ENCODE measurements at regions not wholly inside any gene's neighbourhood (a gene's known extent, or its start where the extent isn't known, plus 50 kb on each side); places are given as distances from the start of the nearest gene placed in this dataset.

DNA sequence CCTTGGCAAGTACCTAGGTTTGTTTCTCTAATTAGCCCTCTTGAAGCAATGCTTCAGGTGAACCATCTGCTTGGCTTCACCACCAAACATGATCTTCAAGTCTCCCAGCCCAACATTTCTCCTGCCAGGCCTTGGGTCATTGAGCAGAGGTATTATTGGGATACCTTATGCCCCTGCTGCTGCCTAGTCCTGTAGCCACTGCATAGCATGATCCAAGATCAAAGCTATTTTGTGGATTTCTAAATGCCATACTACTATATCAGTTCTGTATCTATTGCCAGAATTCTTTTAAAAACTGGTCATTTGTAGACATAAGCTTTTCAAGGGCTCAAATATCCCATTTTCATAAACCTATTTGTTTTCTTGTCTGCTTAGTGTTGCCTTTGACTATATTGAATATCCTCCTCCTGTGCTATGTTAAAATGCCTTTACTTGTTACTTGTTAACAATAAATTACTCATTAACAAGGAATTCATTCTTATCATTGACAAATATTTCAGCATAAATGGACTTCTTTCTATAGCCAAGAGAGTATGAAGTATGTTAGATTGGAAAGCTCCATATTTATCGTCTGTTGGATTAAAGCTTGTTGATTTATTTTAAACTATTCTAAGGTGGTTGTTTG is 204.5 kb upstream of the RBBP8 start:
- Histone ChIP-seq H3K9ac (ENCODE audit: low read length) (no peak overlapping the region), H3K4me2 (ENCODE audit: low read length) (no peak overlapping the region), H3K79me2 (ENCODE audit: insufficient read depth, low read length) (no peaks in the 10 kb centered on the region), H3K4me1 (ENCODE audit: control insufficient read depth in 1 of 2, insufficient read depth in 2 of 2, low read length in 2 of 2) (no peaks in the 10 kb centered on the region), H3K27ac (ENCODE audit: low read depth, low read length) (no peak overlapping the region), H3K9me3 (ENCODE audit: control insufficient read depth in 1 of 2, insufficient read depth in 1 of 2, low read depth in 1 of 2, low read length in 2 of 2) (no peaks in the 10 kb centered on the region), H3K36me3 (ENCODE audit: control insufficient read depth in 1 of 2, insufficient read depth in 2 of 2, low read length in 2 of 2) (no peaks in the 10 kb centered on the region), H3K27me3 (ENCODE audit: insufficient read depth, low read length) (peaks cover 7% of the 10 kb centered on the region; the same call in 1 of the 2 replicates), H4K20me1 (ENCODE audit: insufficient read depth) (no peaks in the 10 kb centered on the region), H2AFZ (ENCODE audit: low read depth, low read length, poor library complexity, severe bottlenecking) (no peak overlapping the region), H3K4me3 (replicated peaks in 1 of 2; ENCODE audit: low read depth in 1 of 2, low read length in 2 of 2) (no peak overlapping the region), H3K9me2 (ENCODE audit: insufficient read depth) (no peaks in the 10 kb centered on the region)
- no TSS peak for BruUV-seq (replicated peaks)
- CTCF ChIA-PET: no interaction called here
- ATAC-seq (no peak), DNase-seq (ENCODE audit: low read depth, low spot score) (no peak)
- POLR2A ChIA-PET: no interaction called here
- RAD21 ChIA-PET (ENCODE audit: low non-redundant PET in 1 of 2, low total read pairs in 2 of 2, uncharacterized antibody in 2 of 2, unreplicated experiment in 2 of 2): no interaction called here
- intact Hi-C loops (cut with micrococcal nuclease): no loop called here
- TF ChIP-seq EZH2phosphoT487 (IDR thresholded peaks at IDR 0.05; ENCODE audit: borderline replicate concordance) (no peak), SP1 (IDR thresholded peaks at IDR 0.05; ENCODE audit: low read depth) (no peak), CTCF (IDR thresholded peaks at IDR 0.05 in 2 of 3, conservative IDR thresholded peaks at IDR 0.05 in 1 of 3; ENCODE audit: borderline replicate concordance in 1 of 3, insufficient read depth in 1 of 3, low read depth in 2 of 3, low read length in 2 of 3) (no peak), POLR2A (IDR thresholded peaks at IDR 0.05; ENCODE audit: borderline replicate concordance, extremely low read depth, insufficient read depth, insufficient read length) (no peak), EGR1 (IDR thresholded peaks at IDR 0.05; ENCODE audit: low read depth) (no peak), ZNF274 (IDR thresholded peaks at IDR 0.05; ENCODE audit: low read depth, low read length) (no peak), CBX3 (IDR thresholded peaks at IDR 0.05; ENCODE audit: low read depth) (no peak), POLR2AphosphoS5 (IDR thresholded peaks at IDR 0.05; ENCODE audit: low read depth, low read length) (no peak), TCF7L2 (IDR thresholded peaks at IDR 0.05; ENCODE audit: borderline replicate concordance, extremely low read depth, insufficient read depth, insufficient read length) (no peak), JUND (IDR thresholded peaks at IDR 0.05) (no peak), EZH2 (IDR thresholded peaks at IDR 0.05) (no peak), ELF1 (IDR thresholded peaks at IDR 0.05; ENCODE audit: borderline replicate concordance, low read depth) (no peak), SRF (IDR thresholded peaks at IDR 0.05; ENCODE audit: low read depth) (no peak), YY1 (IDR thresholded peaks at IDR 0.05; ENCODE audit: extremely low read depth, insufficient replicate concordance, low read depth, low read length) (no peak)
- TF ChIP-seq, protein P1, sequence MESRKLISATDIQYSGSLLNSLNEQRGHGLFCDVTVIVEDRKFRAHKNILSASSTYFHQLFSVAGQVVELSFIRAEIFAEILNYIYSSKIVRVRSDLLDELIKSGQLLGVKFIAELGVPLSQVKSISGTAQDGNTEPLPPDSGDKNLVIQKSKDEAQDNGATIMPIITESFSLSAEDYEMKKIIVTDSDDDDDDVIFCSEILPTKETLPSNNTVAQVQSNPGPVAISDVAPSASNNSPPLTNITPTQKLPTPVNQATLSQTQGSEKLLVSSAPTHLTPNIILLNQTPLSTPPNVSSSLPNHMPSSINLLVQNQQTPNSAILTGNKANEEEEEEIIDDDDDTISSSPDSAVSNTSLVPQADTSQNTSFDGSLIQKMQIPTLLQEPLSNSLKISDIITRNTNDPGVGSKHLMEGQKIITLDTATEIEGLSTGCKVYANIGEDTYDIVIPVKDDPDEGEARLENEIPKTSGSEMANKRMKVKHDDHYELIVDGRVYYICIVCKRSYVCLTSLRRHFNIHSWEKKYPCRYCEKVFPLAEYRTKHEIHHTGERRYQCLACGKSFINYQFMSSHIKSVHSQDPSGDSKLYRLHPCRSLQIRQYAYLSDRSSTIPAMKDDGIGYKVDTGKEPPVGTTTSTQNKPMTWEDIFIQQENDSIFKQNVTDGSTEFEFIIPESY (IDR thresholded peaks at IDR 0.05; ENCODE audit: extremely low read depth, insufficient replicate concordance, low read length): no peak
- TF ChIP-seq, protein P2, sequence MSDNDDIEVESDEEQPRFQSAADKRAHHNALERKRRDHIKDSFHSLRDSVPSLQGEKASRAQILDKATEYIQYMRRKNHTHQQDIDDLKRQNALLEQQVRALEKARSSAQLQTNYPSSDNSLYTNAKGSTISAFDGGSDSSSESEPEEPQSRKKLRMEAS (IDR thresholded peaks at IDR 0.05): no peak
- TF ChIP-seq, protein P3, sequence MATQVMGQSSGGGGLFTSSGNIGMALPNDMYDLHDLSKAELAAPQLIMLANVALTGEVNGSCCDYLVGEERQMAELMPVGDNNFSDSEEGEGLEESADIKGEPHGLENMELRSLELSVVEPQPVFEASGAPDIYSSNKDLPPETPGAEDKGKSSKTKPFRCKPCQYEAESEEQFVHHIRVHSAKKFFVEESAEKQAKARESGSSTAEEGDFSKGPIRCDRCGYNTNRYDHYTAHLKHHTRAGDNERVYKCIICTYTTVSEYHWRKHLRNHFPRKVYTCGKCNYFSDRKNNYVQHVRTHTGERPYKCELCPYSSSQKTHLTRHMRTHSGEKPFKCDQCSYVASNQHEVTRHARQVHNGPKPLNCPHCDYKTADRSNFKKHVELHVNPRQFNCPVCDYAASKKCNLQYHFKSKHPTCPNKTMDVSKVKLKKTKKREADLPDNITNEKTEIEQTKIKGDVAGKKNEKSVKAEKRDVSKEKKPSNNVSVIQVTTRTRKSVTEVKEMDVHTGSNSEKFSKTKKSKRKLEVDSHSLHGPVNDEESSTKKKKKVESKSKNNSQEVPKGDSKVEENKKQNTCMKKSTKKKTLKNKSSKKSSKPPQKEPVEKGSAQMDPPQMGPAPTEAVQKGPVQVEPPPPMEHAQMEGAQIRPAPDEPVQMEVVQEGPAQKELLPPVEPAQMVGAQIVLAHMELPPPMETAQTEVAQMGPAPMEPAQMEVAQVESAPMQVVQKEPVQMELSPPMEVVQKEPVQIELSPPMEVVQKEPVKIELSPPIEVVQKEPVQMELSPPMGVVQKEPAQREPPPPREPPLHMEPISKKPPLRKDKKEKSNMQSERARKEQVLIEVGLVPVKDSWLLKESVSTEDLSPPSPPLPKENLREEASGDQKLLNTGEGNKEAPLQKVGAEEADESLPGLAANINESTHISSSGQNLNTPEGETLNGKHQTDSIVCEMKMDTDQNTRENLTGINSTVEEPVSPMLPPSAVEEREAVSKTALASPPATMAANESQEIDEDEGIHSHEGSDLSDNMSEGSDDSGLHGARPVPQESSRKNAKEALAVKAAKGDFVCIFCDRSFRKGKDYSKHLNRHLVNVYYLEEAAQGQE (IDR thresholded peaks at IDR 0.05; ENCODE audit: low read depth): no peak

All from HCT116 (cell line).